ENCODE measurements at regions not wholly inside any gene's neighbourhood (a gene's known extent, or its start where the extent isn't known, plus 50 kb on each side); places are given as distances from the start of the nearest gene placed in this dataset.
A peak's percentile ranks its signal among the peaks of the same experiment; 100 is the strongest.

DNA sequence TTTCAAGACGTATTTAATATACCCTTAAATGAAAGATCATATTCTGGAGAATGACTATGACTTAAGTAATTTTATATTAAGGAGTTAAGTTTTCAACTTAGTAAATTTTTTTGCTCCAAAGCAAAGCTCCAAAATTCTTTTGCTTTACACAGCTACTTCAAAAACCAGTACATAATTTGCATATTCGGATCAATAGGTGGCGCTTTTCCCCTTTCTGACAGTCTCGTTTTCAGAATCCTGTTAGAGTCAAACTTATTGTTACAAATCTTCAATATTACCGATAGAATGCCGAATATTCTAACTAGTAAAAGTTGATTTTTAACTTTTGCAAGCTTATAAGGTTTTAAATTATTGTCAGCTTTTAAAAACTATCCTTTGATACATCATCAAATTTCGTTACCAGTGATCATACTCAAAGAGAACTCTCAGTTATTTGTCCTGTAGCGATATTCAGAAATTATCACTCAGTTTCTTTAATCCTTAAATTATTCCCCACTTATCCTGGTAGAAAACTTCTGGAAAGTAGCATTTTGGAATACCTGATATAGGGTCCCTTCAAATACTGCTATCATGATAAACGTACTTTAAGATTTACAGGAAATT lies 852.7 kb upstream of the KLHL1 start:
- Histone ChIP-seq H3K9ac (ENCODE audit: insufficient read depth, low read depth, low read length) (no peak overlapping the region), H3K4me3 (replicated peaks in 1 of 3; ENCODE audit: insufficient read depth in 1 of 3, low read depth in 2 of 3, low read length in 3 of 3) (no peak overlapping the region), H3K27me3 (ENCODE audit: control insufficient read depth in 1 of 2, insufficient read depth in 2 of 2, low read length in 2 of 2) (no peaks in the 10 kb centered on the region), H3K79me2 (ENCODE audit: insufficient read depth, low read length) (no peaks in the 10 kb centered on the region), H3K4me1 (ENCODE audit: insufficient read depth, low read length) (no peaks in the 10 kb centered on the region), H3K4me2 (ENCODE audit: low read depth, low read length) (no peak overlapping the region), H3K27ac (ENCODE audit: extremely low read length, insufficient read depth, low read length) (no peak overlapping the region), H3K36me3 (replicated peaks in 1 of 2; ENCODE audit: control insufficient read depth in 1 of 2, insufficient read depth in 2 of 2, low read length in 2 of 2) (no peaks in the 10 kb centered on the region), H4K20me1 (ENCODE audit: insufficient read depth, low read length) (no peaks in the 10 kb centered on the region), H3K9me3 (ENCODE audit: low read length) (no peaks in the 10 kb centered on the region), H2AFZ (ENCODE audit: low read length) (no peak overlapping the region)
- no TSS peak for BruUV-seq (replicated peaks)
- TF ChIP-seq STAG1 (CRISPR knock-in tag; IDR thresholded peaks at IDR 0.05) (peak; percentile 64), GATA4 (IDR thresholded peaks at IDR 0.05; ENCODE audit: borderline replicate concordance, low read depth) (no peak)
- TF ChIP-seq, protein P1, sequence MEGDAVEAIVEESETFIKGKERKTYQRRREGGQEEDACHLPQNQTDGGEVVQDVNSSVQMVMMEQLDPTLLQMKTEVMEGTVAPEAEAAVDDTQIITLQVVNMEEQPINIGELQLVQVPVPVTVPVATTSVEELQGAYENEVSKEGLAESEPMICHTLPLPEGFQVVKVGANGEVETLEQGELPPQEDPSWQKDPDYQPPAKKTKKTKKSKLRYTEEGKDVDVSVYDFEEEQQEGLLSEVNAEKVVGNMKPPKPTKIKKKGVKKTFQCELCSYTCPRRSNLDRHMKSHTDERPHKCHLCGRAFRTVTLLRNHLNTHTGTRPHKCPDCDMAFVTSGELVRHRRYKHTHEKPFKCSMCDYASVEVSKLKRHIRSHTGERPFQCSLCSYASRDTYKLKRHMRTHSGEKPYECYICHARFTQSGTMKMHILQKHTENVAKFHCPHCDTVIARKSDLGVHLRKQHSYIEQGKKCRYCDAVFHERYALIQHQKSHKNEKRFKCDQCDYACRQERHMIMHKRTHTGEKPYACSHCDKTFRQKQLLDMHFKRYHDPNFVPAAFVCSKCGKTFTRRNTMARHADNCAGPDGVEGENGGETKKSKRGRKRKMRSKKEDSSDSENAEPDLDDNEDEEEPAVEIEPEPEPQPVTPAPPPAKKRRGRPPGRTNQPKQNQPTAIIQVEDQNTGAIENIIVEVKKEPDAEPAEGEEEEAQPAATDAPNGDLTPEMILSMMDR (CRISPR knock-in tag; IDR thresholded peaks at IDR 0.05), result peak; percentile 58
- ChIA-PET POLR2A (no interaction called here), CTCF (ENCODE audit: low intra/inter-chr PET ratio, low total read pairs) (interaction anchor here (0.7 kb wide), 1 partner anchor 258 kb away, joined by 4 read pairs; no protein-coding TSS in a partner anchor)
- FAIRE-seq (no peak), DNase-seq (ENCODE audit: low spot score) (peak; percentile 18), ATAC-seq (no peak)
- in situ Hi-C loops (cut with HindIII; ENCODE audit: extremely low pct_ligation_motif_present, low pct_unique_long_range_greater_than_20kb) (loop anchor here (10.0 to 25.0 kb wide), 2 partner anchors 166 to 324 kb away; no protein-coding TSS in a partner anchor), intact Hi-C loops (cut with micrococcal nuclease; ENCODE audit: unreplicated experiment) (loop anchor here (2.0 kb wide), 1 partner anchor 258 kb away; no protein-coding TSS in a partner anchor)
- 20% methylated on average over 9 of the region's 9 CpGs for WGBS (ENCODE audit: low lambda C conversion rate)

DNA sequence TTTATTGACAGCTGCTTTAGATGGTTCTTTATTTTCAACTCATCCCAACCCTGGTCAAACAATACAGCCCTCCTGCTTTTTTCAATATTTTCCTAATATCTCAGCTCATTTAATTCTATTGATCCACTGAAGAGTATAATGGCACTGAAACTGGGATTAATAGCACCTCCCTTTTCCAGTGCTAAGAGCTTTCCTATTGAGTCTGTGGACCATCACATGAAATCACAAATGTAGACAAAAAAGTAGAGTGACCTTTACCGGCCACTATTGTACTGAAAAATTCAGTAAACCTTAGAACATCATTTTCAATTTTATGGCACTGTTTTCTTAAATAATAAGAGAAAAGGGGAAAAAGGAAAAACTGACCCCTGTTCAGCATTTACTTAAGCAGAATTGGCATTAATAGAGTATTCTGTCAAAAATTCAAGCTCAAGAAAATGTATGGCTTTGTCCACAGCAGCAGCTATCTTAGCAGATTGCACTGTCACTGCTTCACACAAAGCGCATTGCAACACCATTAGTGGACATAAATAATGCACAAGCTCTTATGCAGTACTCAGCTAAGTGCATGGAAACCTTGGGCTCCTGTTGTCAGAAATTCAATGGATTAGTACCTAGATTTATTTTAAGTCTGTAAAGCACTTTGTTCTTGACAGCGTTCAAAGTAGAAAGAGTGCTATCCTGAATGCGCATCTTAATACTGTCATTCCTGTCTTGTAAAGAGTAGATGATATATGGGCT lies 851.0 kb upstream of the KLHL1 start:
- intact Hi-C loops (cut with micrococcal nuclease; ENCODE audit: unreplicated experiment) (no loop called here), in situ Hi-C loops (cut with HindIII; ENCODE audit: extremely low pct_ligation_motif_present, low pct_unique_long_range_greater_than_20kb) (loop anchor here (25.0 kb wide), 1 partner anchor 322 kb away; no protein-coding TSS in a partner anchor)
- H3K27me3 ChIP-seq (ENCODE audit: control insufficient read depth in 1 of 2, insufficient read depth in 2 of 2, low read length in 2 of 2), result no peaks in the 10 kb centered on the region
- no peaks in the 10 kb centered on the region for H3K4me1 ChIP-seq (ENCODE audit: insufficient read depth, low read length)
- no peak overlapping the region for H3K9ac ChIP-seq (ENCODE audit: insufficient read depth, low read depth, low read length)
- no TSS peak for BruUV-seq (replicated peaks)
- ATAC-seq (no peak), FAIRE-seq (no peak), DNase-seq (ENCODE audit: low spot score) (no peak)
- no peaks in the 10 kb centered on the region for H3K79me2 ChIP-seq (ENCODE audit: insufficient read depth, low read length)
- H3K9me3 ChIP-seq (ENCODE audit: low read length), result no peaks in the 10 kb centered on the region
- no peak overlapping the region for H2AFZ ChIP-seq (ENCODE audit: low read length)
- H3K4me2 ChIP-seq (ENCODE audit: low read depth, low read length), result no peak overlapping the region
- H3K27ac ChIP-seq (ENCODE audit: extremely low read length, insufficient read depth, low read length), result no peak overlapping the region
- CTCF ChIA-PET (ENCODE audit: low intra/inter-chr PET ratio, low total read pairs), result no interaction called here
- TF ChIP-seq CEBPB (IDR thresholded peaks at IDR 0.05; ENCODE audit: borderline replicate concordance, low read depth, low read length), result 0 out of 2 replicates have a peak, but pooled peaks have one; percentile 15
- no peak for TF ChIP-seq KDM3A (CRISPR knock-in tag; IDR thresholded peaks at IDR 0.05; ENCODE audit: low read depth)
- TF ChIP-seq NCOR1 (IDR thresholded peaks at IDR 0.05; ENCODE audit: borderline replicate concordance, low read length), result no peak
- no peaks in the 10 kb centered on the region for H4K20me1 ChIP-seq (ENCODE audit: insufficient read depth, low read length)
- H3K36me3 ChIP-seq (replicated peaks in 1 of 2; ENCODE audit: control insufficient read depth in 1 of 2, insufficient read depth in 2 of 2, low read length in 2 of 2), result no peaks in the 10 kb centered on the region
- POLR2A ChIA-PET, result no interaction called here
- H3K4me3 ChIP-seq (replicated peaks in 1 of 3; ENCODE audit: insufficient read depth in 1 of 3, low read depth in 2 of 3, low read length in 3 of 3), result no peak overlapping the region
- 21% methylated on average over 4 of the region's 4 CpGs for WGBS (ENCODE audit: low lambda C conversion rate)
